C4-2B (cell line): ENCODE measurements at regions not wholly inside any gene's neighbourhood (a gene's known extent, or its start where the extent isn't known, plus 50 kb on each side); places are given as distances from the start of the nearest gene placed in this dataset.

ENCODE experiments used
- CTCF ChIP-seq: fragments of 450-650 bp; conservative IDR thresholded peaks from 2 replicates; pipeline ENCODE4 v1.5.1; 2017; ENCODE audit warnings: mild to moderate bottlenecking
- ZFX ChIP-seq: fragments of 450-650 bp; IDR thresholded peaks from 2 replicates; pipeline ENCODE4 v1.6.1; 2017

- TF ChIP-seq CTCF (no peak), ZFX (no peak)
Observed at GRCh38 chr3:113117511-113118234, 93.7 kb upstream of the BOC start.
